ENCODE measurements at regions not wholly inside any gene's neighbourhood (a gene's known extent, or its start where the extent isn't known, plus 50 kb on each side); places are given as distances from the start of the nearest gene placed in this dataset.

DNA sequence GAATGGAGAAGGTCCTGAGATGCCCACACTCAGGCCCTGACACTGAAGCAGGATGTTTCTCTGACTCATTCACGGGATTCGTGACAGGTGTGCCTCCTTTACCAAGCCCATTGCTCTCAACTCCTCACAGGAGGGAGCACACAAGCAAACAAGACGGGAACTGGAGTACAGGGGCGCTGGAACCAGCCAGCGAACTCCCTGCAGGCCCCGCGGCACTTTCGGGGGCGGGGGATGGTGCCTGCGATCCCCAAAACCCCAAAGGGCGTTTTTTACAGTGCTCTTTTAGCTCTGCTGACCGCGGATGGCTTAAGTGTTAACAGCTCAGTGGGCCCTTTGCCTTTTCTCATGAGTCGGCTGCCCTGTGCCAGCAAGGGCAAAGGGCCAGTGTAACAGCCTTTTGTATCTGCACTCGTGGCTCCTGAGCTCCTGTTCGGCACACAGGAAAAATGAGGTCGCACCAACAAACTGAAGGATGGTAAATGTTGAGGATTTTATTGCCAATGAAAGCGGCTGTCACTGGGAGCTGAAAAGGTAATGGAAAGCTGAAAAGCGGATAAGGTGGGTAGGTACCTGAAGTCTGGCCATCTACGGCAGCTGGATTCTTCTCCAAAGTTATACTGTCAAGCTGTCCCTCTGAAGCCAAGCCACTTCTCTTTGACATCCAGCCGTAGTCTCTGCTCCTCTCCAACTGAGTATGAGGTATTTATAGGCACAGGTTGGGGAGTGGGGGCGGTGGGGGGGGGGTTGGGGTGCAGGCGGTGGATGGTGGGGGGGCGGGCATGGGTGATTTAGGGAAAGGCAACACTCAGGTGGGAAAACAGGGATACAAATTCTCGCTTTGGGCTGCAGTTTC lies 65.0 kb upstream of the TRPC4 start:
- TF ChIP-seq, protein P1, sequence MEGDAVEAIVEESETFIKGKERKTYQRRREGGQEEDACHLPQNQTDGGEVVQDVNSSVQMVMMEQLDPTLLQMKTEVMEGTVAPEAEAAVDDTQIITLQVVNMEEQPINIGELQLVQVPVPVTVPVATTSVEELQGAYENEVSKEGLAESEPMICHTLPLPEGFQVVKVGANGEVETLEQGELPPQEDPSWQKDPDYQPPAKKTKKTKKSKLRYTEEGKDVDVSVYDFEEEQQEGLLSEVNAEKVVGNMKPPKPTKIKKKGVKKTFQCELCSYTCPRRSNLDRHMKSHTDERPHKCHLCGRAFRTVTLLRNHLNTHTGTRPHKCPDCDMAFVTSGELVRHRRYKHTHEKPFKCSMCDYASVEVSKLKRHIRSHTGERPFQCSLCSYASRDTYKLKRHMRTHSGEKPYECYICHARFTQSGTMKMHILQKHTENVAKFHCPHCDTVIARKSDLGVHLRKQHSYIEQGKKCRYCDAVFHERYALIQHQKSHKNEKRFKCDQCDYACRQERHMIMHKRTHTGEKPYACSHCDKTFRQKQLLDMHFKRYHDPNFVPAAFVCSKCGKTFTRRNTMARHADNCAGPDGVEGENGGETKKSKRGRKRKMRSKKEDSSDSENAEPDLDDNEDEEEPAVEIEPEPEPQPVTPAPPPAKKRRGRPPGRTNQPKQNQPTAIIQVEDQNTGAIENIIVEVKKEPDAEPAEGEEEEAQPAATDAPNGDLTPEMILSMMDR (IDR thresholded peaks at IDR 0.05; ENCODE audit: borderline replicate concordance, extremely low read depth, low read length, poor library complexity, severe bottlenecking): no peak
- no peak for TF ChIP-seq EZH2 (IDR thresholded peaks at IDR 0.05; ENCODE audit: borderline replicate concordance, low read depth, low read length, severe bottlenecking)

Data from DND-41 (cell line).